ENCODE measurements at regions not wholly inside any gene's neighbourhood (a gene's known extent, or its start where the extent isn't known, plus 50 kb on each side); places are given as distances from the start of the nearest gene placed in this dataset.

DNA sequence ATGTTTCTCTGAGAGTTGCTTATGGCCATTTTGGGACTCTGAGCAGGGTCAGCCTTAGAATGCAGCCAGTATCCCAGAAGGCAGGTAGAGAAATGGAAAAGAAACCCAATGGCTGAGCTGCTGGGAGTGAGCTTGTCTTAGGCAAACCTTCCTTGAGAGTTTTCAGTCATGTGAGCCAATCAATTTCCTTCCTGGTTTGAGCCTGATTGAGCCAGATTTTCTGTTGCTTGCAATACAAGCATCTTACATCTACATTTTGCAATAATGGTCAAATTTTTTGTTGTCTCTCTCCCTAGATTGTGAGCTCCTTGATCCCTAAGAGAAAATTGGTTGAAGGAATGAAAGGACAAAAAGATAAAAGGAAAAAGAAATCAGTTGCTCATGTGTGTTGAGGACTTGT lies 155.3 kb downstream of the SNX18 start:
- TF ChIP-seq, protein P1, sequence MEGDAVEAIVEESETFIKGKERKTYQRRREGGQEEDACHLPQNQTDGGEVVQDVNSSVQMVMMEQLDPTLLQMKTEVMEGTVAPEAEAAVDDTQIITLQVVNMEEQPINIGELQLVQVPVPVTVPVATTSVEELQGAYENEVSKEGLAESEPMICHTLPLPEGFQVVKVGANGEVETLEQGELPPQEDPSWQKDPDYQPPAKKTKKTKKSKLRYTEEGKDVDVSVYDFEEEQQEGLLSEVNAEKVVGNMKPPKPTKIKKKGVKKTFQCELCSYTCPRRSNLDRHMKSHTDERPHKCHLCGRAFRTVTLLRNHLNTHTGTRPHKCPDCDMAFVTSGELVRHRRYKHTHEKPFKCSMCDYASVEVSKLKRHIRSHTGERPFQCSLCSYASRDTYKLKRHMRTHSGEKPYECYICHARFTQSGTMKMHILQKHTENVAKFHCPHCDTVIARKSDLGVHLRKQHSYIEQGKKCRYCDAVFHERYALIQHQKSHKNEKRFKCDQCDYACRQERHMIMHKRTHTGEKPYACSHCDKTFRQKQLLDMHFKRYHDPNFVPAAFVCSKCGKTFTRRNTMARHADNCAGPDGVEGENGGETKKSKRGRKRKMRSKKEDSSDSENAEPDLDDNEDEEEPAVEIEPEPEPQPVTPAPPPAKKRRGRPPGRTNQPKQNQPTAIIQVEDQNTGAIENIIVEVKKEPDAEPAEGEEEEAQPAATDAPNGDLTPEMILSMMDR (conservative IDR thresholded peaks at IDR 0.05 in 1 of 2, IDR thresholded peaks at IDR 0.05 in 1 of 2; ENCODE audit: low read depth in 1 of 2, low read length in 2 of 2), result no peak
- TF ChIP-seq EZH2 (IDR thresholded peaks at IDR 0.05; ENCODE audit: low read length, missing control alignments), result no peak
- peaks cover 17% of the 10 kb centered on the region for H3K4me1 ChIP-seq (ENCODE audit: control insufficient read depth, extremely low read depth, insufficient read depth, low read length)
- no peaks in the 10 kb centered on the region for H3K79me2 ChIP-seq (ENCODE audit: control insufficient read depth, insufficient read depth, low read length)

DNA sequence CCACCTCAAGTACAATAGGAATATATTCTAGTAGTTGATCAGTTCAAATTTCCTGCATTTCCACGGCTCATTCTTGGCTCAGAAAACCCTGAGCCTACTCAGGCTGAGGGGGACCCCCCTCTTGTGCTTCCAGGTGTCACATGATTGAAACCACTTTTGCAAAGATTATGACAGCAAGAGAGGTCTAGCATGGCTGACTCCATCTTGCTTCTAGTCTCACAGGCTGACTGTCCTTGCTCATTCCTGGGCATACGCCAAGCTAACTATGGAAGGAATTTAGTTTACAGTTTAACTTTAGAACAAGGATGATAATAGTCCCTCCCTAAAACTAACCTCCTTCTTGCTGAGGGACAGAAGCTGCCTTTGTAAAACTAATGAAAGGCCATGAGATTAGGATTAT lies 154.1 kb downstream of the SNX18 start:
- Histone ChIP-seq H3K4me1 (ENCODE audit: control insufficient read depth, extremely low read depth, insufficient read depth, low read length) (peaks cover 17% of the 10 kb centered on the region), H3K79me2 (ENCODE audit: control insufficient read depth, insufficient read depth, low read length) (no peaks in the 10 kb centered on the region), H2AFZ (ENCODE audit: low read length) (no peak overlapping the region), H4K20me1 (ENCODE audit: control insufficient read depth, extremely low read depth, insufficient read depth, low read length) (no peaks in the 10 kb centered on the region), H3K9me3 (ENCODE audit: control insufficient read depth, insufficient read depth, low read depth, low read length) (no peaks in the 10 kb centered on the region), H3K4me2 (ENCODE audit: extremely low read depth, insufficient read depth, low read length) (no peak overlapping the region), H3K4me3 (replicated peaks in 1 of 4; ENCODE audit: control extremely low read depth in 1 of 4, insufficient read depth in 1 of 4, low read depth in 3 of 4, low read length in 4 of 4) (no peak overlapping the region), H3K9ac (ENCODE audit: insufficient read depth, low read length) (no peak overlapping the region), H3K27me3 (ENCODE audit: control insufficient read depth, insufficient read depth, low read length) (no peaks in the 10 kb centered on the region), H3K27ac (ENCODE audit: insufficient read depth, low read length) (peak overlapping the region; percentile 13), H3K36me3 (ENCODE audit: control insufficient read depth, insufficient read depth, low read length) (no peaks in the 10 kb centered on the region)
- DNase-seq (ENCODE audit: low read depth in 2 of 2), result no peak
- TF ChIP-seq, protein P1 (conservative IDR thresholded peaks at IDR 0.05 in 1 of 2, IDR thresholded peaks at IDR 0.05 in 1 of 2; ENCODE audit: low read depth in 1 of 2, low read length in 2 of 2), result no peak
- TF ChIP-seq EZH2 (IDR thresholded peaks at IDR 0.05; ENCODE audit: low read length, missing control alignments), result no peak

More for the DNA sequence above, 155.3 kb downstream of the SNX18 start:
- Histone ChIP-seq H3K27ac (ENCODE audit: insufficient read depth, low read length) (no peak overlapping the region), H3K4me3 (replicated peaks in 1 of 4; ENCODE audit: control extremely low read depth in 1 of 4, insufficient read depth in 1 of 4, low read depth in 3 of 4, low read length in 4 of 4) (no peak overlapping the region), H2AFZ (ENCODE audit: low read length) (no peak overlapping the region), H3K4me2 (ENCODE audit: extremely low read depth, insufficient read depth, low read length) (no peak overlapping the region), H3K36me3 (ENCODE audit: control insufficient read depth, insufficient read depth, low read length) (no peaks in the 10 kb centered on the region), H3K9me3 (ENCODE audit: control insufficient read depth, insufficient read depth, low read depth, low read length) (no peaks in the 10 kb centered on the region), H3K27me3 (ENCODE audit: control insufficient read depth, insufficient read depth, low read length) (no peaks in the 10 kb centered on the region), H3K9ac (ENCODE audit: insufficient read depth, low read length) (no peak overlapping the region), H4K20me1 (ENCODE audit: control insufficient read depth, extremely low read depth, insufficient read depth, low read length) (no peaks in the 10 kb centered on the region)
- DNase-seq (ENCODE audit: low read depth in 2 of 2), result no peak

DNA sequence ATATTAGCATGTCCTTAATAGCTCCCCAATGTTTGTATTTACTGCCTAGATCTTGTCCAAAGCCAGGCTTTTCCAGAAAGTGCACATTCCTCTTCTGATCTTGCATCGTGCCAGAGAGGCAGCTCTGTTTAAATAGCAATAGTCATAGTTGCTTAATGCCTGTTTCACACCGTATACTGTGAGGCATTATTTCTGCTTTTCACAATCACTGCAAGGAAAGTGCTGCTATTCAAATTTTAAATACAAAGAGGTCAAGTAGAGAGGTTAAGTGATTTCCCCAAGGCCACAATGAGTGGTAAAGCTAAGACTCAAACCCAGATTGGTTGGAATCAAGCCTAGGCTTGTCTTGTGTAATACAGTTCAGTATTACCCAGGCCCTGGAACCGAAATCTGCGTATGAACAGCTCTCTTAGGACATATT lies 153.6 kb downstream of the SNX18 start:
- Histone ChIP-seq H3K4me2 (ENCODE audit: extremely low read depth, insufficient read depth, low read length) (no peak overlapping the region), H3K9ac (ENCODE audit: insufficient read depth, low read length) (no peak overlapping the region), H3K4me1 (ENCODE audit: control insufficient read depth, extremely low read depth, insufficient read depth, low read length) (peaks cover 17% of the 10 kb centered on the region), H3K36me3 (ENCODE audit: control insufficient read depth, insufficient read depth, low read length) (no peaks in the 10 kb centered on the region), H3K79me2 (ENCODE audit: control insufficient read depth, insufficient read depth, low read length) (no peaks in the 10 kb centered on the region), H2AFZ (ENCODE audit: low read length) (no peak overlapping the region), H3K27me3 (ENCODE audit: control insufficient read depth, insufficient read depth, low read length) (no peaks in the 10 kb centered on the region), H4K20me1 (ENCODE audit: control insufficient read depth, extremely low read depth, insufficient read depth, low read length) (no peaks in the 10 kb centered on the region), H3K9me3 (ENCODE audit: control insufficient read depth, insufficient read depth, low read depth, low read length) (no peaks in the 10 kb centered on the region), H3K27ac (ENCODE audit: insufficient read depth, low read length) (peak overlapping the region; percentile 46), H3K4me3 (replicated peaks in 1 of 4; ENCODE audit: control extremely low read depth in 1 of 4, insufficient read depth in 1 of 4, low read depth in 3 of 4, low read length in 4 of 4) (no peak overlapping the region)
- DNase-seq (ENCODE audit: low read depth in 2 of 2), result peak; percentile 32 to 78
- no peak for TF ChIP-seq EZH2 (IDR thresholded peaks at IDR 0.05; ENCODE audit: low read length, missing control alignments)
- TF ChIP-seq, protein P1 (conservative IDR thresholded peaks at IDR 0.05 in 1 of 2, IDR thresholded peaks at IDR 0.05 in 1 of 2; ENCODE audit: low read depth in 1 of 2, low read length in 2 of 2), result no peak
